ENCODE measurements at regions not wholly inside any gene's neighbourhood (a gene's known extent, or its start where the extent isn't known, plus 50 kb on each side); places are given as distances from the start of the nearest gene placed in this dataset.

DNA sequence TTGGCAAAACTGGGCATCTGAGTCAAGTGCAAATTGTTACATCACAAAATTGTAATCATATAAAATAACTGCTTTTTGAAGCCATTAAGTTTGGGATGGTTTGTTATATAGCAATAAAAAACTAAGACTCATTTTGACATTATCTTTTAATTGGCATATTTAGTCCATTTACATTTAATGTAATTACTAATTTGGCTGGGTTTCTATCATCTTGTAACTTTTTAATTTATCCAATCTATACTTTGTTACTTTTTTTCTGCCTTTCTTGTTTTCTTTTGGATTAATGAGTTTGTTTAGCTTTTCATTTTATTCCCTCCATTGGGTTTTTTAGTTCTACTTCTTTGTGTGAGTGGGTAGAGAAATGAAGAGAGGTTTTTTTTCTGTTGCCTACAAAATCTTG lies 76.3 kb downstream of the DRAM2 start:
- no peak for TF ChIP-seq POLR2A (IDR thresholded peaks at IDR 0.05; ENCODE audit: low read depth, low read length)
- no peak for TF ChIP-seq EZH2 (IDR thresholded peaks at IDR 0.05; ENCODE audit: borderline replicate concordance, low read depth, low read length, severe bottlenecking)
- TF ChIP-seq, protein P1, sequence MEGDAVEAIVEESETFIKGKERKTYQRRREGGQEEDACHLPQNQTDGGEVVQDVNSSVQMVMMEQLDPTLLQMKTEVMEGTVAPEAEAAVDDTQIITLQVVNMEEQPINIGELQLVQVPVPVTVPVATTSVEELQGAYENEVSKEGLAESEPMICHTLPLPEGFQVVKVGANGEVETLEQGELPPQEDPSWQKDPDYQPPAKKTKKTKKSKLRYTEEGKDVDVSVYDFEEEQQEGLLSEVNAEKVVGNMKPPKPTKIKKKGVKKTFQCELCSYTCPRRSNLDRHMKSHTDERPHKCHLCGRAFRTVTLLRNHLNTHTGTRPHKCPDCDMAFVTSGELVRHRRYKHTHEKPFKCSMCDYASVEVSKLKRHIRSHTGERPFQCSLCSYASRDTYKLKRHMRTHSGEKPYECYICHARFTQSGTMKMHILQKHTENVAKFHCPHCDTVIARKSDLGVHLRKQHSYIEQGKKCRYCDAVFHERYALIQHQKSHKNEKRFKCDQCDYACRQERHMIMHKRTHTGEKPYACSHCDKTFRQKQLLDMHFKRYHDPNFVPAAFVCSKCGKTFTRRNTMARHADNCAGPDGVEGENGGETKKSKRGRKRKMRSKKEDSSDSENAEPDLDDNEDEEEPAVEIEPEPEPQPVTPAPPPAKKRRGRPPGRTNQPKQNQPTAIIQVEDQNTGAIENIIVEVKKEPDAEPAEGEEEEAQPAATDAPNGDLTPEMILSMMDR (IDR thresholded peaks at IDR 0.05; ENCODE audit: extremely low read depth in 1 of 2, insufficient read depth in 1 of 2, low read depth in 1 of 2, low read length in 2 of 2) = no peak
